A673 (cell line): ENCODE measurements at regions not wholly inside any gene's neighbourhood (a gene's known extent, or its start where the extent isn't known, plus 50 kb on each side); places are given as distances from the start of the nearest gene placed in this dataset.

Experiments
- BruUV-seq: library from RNA; stranded (reverse); fragments of 400-500 nt; replicated peaks from 2 replicates; lab custom pipeline; 2021; lab: Mats Ljungman, UMichigan
- CTCF ChIA-PET: fragments of 300-600 bp; sonication (Branson Sonifier 250); formaldehyde crosslinking; loops from one replicate; lab custom pipeline; 2022; ENCODE audit warnings: antibody characterized with exemption; lab: Charles Lee
- POLR2A ChIA-PET: fragments of 300-600 bp; sonication (Branson Sonifier 250); formaldehyde crosslinking; loops from one replicate; lab custom pipeline; 2022; ENCODE audit warnings: antibody characterized with exemption; ENCODE audit not compliant: low non-redundant PET; lab: Charles Lee
- DNase-seq: peaks from one replicate; pipeline ENCODE4 v3.0.0-alpha.2; 2015; ENCODE audit warnings: low spot score
- H3K27ac ChIP-seq: fragments of 200-600 bp; sonication (generic); 2 replicates; pipeline ENCODE4 v1.5.1; 2016; ENCODE audit warnings: mixed run types, low read depth, mild to moderate bottlenecking, mixed read lengths, antibody characterized with exemption, low read length; ENCODE audit not compliant: poor library complexity, severe bottlenecking
- H3K27me3 ChIP-seq: fragments of 200-600 bp; sonication (generic); replicated peaks from 2 replicates; pipeline ENCODE4 v1.6.1; 2017; ENCODE audit warnings: mixed run types, low read depth, mild to moderate bottlenecking, mixed read lengths, antibody characterized with exemption, low read length; ENCODE audit not compliant: insufficient read depth, poor library complexity
- H3K36me3 ChIP-seq: fragments of 200-600 bp; sonication (generic); 2 replicates; pipeline ENCODE4 v1.6.1; 2016; ENCODE audit warnings: mixed run types, mild to moderate bottlenecking, mixed read lengths, antibody characterized with exemption, low read length; ENCODE audit not compliant: insufficient read depth, poor library complexity, severe bottlenecking
- H3K4me1 ChIP-seq: fragments of 200-600 bp; sonication (generic); 2 replicates; pipeline ENCODE4 v1.6.1; 2017; ENCODE audit warnings: mixed run types, mild to moderate bottlenecking, mixed read lengths, antibody characterized with exemption, low read length; ENCODE audit not compliant: insufficient read depth, poor library complexity, severe bottlenecking
- H3K4me3 ChIP-seq: fragments of 200-600 bp; sonication (generic); 2 replicates; pipeline ENCODE4 v1.5.1; 2016; ENCODE audit warnings: low read depth, mixed run types, mild to moderate bottlenecking, mixed read lengths, low read length; ENCODE audit not compliant: poor library complexity, severe bottlenecking
- H3K9me3 ChIP-seq: fragments of 200-600 bp; sonication (generic); 2 replicates; pipeline ENCODE4 v1.6.1; 2016; ENCODE audit warnings: mixed run types, low read depth, mild to moderate bottlenecking, mixed read lengths, antibody characterized with exemption, low read length; ENCODE audit not compliant: poor library complexity, severe bottlenecking
- EZH2 ChIP-seq: fragments of 200-600 bp; sonication (generic); IDR thresholded peaks from 2 replicates; pipeline ENCODE4 v1.6.1; 2017; ENCODE audit warnings: borderline replicate concordance, low read depth, mild to moderate bottlenecking, mixed read lengths, antibody characterized with exemption, low read length; ENCODE audit not compliant: poor library complexity, severe bottlenecking
- intact Hi-C: fragments of 100-400 bp; cut with micrococcal nuclease; formaldehyde crosslinking; loops from one replicate; pipeline ENCODE4 v1.10.0; 2022; ENCODE audit not compliant: unreplicated experiment
- TF ChIP-seq, protein P1 (sequence below): fragments of 300-800, 200-600 bp; sonication (generic); conservative IDR thresholded peaks from 2 replicates; pipeline ENCODE4 v1.5.1; 2017; ENCODE audit warnings: low read depth, mild to moderate bottlenecking, antibody characterized with exemption, low read length, moderate library complexity, mixed read lengths

DNA sequence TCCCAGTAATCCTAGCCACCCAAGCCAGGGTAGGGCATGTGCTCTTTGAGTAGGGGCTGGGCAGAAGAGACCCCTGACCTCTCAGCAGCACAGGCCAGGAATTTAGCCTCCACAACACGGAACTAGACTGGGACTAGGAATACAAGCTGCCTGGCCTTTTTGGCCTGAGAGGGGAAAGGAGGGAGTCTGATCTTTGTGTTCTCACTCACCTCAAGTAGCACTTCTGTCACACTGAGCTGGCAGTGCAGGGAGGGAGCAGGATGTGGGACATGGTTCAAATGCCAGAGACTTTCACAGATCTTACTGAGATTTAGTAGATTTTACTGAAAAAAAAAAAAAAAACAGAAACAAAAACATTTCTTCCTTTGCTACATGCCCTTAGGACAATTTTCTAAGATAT, 395.2 kb downstream of the CMPK2 start:
- no peaks in the 10 kb centered on the region for H3K9me3 ChIP-seq
- no peak overlapping the region for H3K27ac ChIP-seq
- TF ChIP-seq EZH2: no peak
- TF ChIP-seq, protein P1, sequence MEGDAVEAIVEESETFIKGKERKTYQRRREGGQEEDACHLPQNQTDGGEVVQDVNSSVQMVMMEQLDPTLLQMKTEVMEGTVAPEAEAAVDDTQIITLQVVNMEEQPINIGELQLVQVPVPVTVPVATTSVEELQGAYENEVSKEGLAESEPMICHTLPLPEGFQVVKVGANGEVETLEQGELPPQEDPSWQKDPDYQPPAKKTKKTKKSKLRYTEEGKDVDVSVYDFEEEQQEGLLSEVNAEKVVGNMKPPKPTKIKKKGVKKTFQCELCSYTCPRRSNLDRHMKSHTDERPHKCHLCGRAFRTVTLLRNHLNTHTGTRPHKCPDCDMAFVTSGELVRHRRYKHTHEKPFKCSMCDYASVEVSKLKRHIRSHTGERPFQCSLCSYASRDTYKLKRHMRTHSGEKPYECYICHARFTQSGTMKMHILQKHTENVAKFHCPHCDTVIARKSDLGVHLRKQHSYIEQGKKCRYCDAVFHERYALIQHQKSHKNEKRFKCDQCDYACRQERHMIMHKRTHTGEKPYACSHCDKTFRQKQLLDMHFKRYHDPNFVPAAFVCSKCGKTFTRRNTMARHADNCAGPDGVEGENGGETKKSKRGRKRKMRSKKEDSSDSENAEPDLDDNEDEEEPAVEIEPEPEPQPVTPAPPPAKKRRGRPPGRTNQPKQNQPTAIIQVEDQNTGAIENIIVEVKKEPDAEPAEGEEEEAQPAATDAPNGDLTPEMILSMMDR: no peak
- no peaks in the 10 kb centered on the region for H3K4me1 ChIP-seq
- intact Hi-C loops: no loop called here
- no peaks in the 10 kb centered on the region for H3K27me3 ChIP-seq
- DNase-seq: no peak
- no TSS peak for BruUV-seq
- ChIA-PET CTCF (no interaction called here), POLR2A (no interaction called here)
- H3K36me3 ChIP-seq: no peaks in the 10 kb centered on the region
- H3K4me3 ChIP-seq: no peak overlapping the region

DNA sequence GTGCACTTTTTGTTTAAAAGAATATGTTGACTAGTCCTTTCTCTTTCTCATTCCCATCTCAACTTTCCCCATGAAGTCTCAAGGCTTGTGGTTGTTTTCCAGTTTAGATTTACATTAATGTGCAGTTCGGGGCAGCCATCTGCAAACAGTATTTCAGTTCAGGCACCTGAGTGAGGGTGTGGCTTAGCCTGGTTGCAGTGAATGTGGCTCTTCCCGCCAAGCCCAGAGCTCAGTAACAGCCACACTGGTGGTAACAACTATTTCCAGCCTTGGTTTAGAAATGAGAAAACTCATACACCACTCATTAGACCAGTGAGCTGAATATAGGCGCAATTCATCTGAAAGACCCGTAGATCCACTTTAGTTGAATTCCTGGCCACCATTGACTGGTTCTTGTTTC, 394.3 kb downstream of the CMPK2 start:
- DNase-seq: no peak
- intact Hi-C loops: no loop called here
- TF ChIP-seq, protein P1: no peak
- TF ChIP-seq EZH2: no peak
- H3K4me1 ChIP-seq: no peaks in the 10 kb centered on the region
- CTCF ChIA-PET: no interaction called here
- H3K27ac ChIP-seq: no peak overlapping the region
- H3K4me3 ChIP-seq: no peak overlapping the region
- POLR2A ChIA-PET: no interaction called here
- no peaks in the 10 kb centered on the region for H3K9me3 ChIP-seq
- no peaks in the 10 kb centered on the region for H3K36me3 ChIP-seq
- H3K27me3 ChIP-seq: no peaks in the 10 kb centered on the region
- BruUV-seq: no TSS peak

DNA sequence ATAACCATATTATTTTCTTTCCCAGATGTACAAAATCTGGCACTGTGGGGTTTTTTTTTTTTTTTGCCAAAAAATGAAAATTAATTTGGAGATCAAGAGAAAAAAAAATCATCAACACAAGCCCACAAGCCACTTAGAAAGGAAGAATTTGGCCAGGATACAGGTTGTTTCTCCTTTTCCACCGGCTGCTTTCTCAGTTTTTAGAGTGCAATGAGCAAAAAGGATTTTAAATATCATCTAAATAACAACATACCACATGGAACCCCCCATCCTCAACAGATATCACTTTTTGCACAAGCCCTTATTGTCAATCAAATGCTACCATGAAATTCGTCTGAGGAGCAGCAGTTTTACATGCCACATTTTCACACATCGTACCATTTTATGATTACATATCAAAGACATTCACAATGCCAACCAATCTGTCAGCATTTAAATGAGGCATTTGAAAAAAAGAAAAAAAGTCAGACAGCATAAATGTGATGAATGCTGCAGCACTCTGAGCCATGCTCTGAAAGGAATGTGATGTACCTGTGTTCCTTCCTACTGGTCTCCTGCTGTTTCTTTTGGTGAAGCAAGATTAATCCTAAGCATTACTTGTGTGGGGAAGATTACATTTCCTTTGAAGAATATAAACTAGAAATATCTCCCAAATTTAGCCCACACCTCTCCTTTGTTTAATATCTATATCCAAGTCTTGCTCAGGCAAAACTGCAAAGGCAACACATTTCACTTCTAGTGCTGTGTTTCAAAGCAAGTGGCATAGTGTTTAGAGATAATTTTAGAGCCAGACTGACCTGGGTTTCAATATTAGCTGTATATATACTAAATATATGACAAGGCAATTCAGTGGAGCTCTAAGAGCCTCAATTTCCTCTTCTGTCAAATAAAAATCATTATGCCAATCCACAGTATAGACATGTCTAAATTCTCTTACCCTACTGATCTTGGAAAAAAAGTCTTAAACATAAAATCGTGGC, 391.3 kb downstream of the CMPK2 start:
- no peaks in the 10 kb centered on the region for H3K27me3 ChIP-seq
- H3K36me3 ChIP-seq: no peaks in the 10 kb centered on the region
- no peak overlapping the region for H3K4me3 ChIP-seq
- TF ChIP-seq, protein P1: no peak
- no peak for TF ChIP-seq EZH2
- no peaks in the 10 kb centered on the region for H3K4me1 ChIP-seq
- no peak overlapping the region for H3K27ac ChIP-seq
- POLR2A ChIA-PET: no interaction called here
- intact Hi-C loops: no loop called here
- H3K9me3 ChIP-seq: no peaks in the 10 kb centered on the region
- CTCF ChIA-PET: interaction anchor here (0.6 kb wide), 1 partner anchor 596 kb away, joined by 3 read pairs; no protein-coding TSS in a partner anchor
- no peak for DNase-seq
- no TSS peak for BruUV-seq
